GM21381 (cell line): ENCODE measurements at regions not wholly inside any gene's neighbourhood (a gene's known extent, or its start where the extent isn't known, plus 50 kb on each side); places are given as distances from the start of the nearest gene placed in this dataset.
"Not testable (repeated sequence)": the region's sequence is repeated elsewhere in the genome, so short reads cannot be mapped to it uniquely, and the experiment has no call there.

Source experiments
- ATAC-seq: cut with Tn5 transposase; IDR thresholded peaks from one replicate; pipeline ENCODE4 v1.9.1; 2021; ENCODE audit warnings: mild to moderate bottlenecking, moderate library complexity; ENCODE audit not compliant: unreplicated experiment

- ATAC-seq = no peak
Measured at GRCh38 chr1:96520579-96520947, 201.0 kb upstream of the PTBP2 start.

- no peak for ATAC-seq
Measured at GRCh38 chr1:96521010-96521409, 200.6 kb upstream of the PTBP2 start.

DNA sequence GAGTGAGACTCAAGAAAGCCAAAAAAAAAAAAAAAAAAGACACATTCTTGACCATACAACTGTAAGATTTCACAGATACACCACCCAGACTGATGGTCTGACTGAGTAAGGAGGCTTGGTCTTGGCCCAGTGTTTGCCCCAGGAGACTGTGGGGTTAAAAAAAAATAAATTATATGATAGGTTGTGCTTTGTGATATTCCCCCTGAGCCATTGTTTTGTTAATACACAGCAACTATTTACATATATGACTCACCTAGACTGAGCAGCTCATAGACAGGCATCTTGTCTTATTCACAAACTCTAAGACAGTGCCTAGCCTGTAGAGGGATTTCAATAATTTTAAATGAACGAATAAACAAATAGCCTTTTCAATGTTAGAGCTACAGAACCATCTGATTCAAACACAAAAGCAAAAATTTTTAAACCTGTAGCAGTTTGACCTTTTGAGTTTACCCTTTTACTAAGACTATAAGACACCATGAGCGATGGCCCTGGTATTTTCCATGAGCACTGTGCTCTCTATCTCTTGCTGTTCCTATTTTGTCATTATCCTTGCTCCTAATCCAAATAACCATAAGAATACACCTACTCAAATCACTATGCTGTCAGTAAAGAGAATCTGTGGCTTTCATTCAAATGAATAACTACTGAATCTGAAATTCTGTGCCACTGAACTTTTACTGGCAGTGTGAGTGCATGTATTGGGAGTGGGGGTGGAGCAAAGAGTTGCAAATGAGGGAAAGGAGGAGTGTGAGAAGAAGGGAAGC is 199.4 kb upstream of the PTBP2 start:
- ATAC-seq = no peak

DNA sequence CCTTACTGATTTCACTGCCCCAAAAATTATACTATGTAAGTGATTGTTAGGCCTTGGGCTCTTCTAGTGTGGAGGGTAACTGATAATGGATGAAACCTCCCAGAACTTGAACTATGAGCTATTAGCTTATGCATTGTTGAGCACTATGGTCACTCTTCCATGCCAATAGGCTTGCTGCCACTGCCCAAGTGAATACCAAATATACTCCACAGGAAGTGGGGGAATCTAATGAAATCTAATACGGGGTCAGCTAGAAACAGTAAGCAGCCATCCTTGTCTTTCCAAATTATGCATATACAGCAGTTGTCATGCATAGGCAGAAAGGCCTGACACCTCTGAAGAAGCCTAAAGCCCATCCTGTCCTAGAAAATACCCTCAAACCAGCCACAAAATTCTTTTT is 198.7 kb upstream of the PTBP2 start:
- ATAC-seq = no peak

GRCh38 chr1:96524100-96524499 is 197.5 kb upstream of the PTBP2 start:
- ATAC-seq = no peak

GRCh38 chr1:96525657-96526557 is 195.7 kb upstream of the PTBP2 start:
- ATAC-seq = no peak

DNA sequence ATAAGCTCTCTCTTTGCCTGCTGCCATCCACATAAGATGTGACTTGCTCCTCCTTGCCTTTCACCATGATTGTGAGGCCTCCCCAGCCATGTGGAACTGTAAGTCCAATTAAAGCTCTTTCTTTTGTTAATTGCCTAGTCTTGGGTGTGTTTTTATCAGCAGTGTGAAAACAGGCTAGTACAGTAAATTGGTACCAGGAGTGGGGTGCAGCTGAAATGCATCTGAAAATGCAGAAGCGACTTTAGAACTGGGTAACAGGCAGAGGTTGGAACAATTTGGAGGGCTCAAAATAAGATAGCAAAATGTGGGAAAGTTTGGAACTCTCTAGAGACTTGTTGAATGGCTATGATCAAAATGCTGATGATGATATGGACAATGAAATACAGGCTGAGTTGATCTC is 192.9 kb upstream of the PTBP2 start:
- not testable (repeated sequence) for ATAC-seq

- ATAC-seq = no peak
Measured at GRCh38 chr1:96533820-96534219, 187.8 kb upstream of the PTBP2 start.

- ATAC-seq = no peak
Measured at GRCh38 chr1:96536581-96536980, 185.0 kb upstream of the PTBP2 start.

- no peak for ATAC-seq
Measured at GRCh38 chr1:96538111-96538641, 183.4 kb upstream of the PTBP2 start.

GRCh38 chr1:96538883-96539282 is 182.7 kb upstream of the PTBP2 start:
- ATAC-seq = no peak

- ATAC-seq = no peak
Measured at GRCh38 chr1:96541491-96541890, 180.1 kb upstream of the PTBP2 start.

DNA sequence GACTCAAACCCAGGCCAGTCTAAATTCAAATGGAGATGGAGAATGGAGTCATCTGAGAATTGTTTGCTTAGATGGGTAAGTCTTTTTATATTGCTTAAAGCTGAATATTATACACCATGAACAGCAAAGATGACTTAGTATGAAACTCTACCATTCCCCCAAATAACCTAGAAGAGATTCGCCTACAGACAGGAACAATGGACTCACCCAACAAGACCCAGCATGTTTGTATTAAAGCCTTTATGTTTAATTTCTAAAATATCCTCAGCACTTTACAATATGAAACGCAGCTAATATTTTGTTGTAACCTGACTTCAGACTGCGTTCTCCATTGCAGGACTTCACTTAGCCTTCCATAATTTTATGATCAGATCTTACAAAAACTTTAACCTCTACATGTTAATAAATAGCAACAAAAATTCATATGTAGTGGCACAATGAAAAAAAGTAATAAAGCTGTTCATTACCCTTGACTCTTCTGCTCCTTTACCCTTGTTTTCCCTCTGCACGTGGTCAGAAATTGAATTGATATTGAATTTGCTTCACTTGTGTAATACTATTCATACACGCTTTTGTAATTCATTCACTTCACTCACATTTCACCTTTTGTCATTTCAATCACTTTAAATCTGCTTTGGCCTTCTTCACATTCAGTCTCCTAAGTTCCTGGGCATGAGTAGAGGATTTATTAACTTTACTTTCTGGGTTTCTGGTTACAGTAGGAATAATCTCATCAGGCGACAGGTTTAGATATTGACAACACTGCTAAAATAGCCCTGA is 177.3 kb upstream of the PTBP2 start:
- ATAC-seq = no peak

DNA sequence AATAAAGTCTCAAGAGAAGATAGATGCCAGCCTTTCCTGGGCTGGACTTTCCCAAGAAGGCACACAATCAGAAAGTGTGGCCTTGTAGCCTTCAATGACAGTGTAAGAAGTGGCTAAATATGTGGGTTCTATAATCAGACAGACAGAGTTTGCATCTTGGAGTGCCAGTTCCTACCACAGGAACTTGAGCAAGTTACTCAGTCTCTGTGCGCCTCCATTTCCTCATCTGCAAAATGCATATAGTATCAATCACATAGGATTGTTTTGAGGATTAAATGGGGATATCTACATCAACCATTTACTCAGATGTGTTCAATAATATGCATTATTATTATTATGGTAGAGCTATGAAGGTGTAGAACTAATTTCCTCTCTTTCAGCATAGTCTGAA is 176.8 kb upstream of the PTBP2 start:
- ATAC-seq = no peak

DNA sequence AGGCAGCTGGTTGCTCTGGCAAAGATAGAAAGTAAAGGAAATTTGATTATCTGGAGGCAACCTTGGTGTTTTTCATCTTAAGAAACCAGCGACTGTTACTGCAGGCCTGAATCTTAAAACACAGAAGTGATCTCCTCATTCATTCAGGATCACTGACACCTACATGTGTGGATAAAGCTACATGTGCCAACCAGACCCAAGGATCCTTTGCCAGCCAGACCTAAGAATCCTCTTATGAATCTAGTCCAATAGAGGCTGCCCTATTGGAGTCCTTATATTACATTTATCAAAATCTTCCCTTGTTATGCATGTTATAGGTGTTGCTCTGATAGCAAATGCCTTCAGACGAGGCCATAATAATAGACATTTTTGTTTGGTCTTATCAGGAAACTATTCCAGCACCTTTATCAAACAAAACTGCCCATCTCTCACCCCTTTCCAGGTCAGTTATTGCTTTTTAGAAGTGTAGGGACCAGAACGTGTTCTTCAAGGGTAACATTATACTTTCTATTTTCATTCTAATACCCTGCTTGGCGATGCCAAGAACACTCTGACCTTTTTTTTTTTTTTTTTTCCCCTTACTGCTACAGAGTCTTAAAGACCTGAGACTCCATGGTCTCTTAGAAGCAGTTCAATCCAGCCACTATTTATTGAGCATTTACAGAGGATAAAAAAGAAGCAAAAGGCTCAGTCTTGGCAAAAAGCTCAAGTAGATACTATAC is 175.5 kb upstream of the PTBP2 start:
- no peak for ATAC-seq

- ATAC-seq = no peak
Measured at GRCh38 chr1:96550061-96550460, 171.5 kb upstream of the PTBP2 start.

- no peak for ATAC-seq
Measured at GRCh38 chr1:96552451-96552850, 169.1 kb upstream of the PTBP2 start.

GRCh38 chr1:96553811-96554210 is 167.8 kb upstream of the PTBP2 start:
- no peak for ATAC-seq

DNA sequence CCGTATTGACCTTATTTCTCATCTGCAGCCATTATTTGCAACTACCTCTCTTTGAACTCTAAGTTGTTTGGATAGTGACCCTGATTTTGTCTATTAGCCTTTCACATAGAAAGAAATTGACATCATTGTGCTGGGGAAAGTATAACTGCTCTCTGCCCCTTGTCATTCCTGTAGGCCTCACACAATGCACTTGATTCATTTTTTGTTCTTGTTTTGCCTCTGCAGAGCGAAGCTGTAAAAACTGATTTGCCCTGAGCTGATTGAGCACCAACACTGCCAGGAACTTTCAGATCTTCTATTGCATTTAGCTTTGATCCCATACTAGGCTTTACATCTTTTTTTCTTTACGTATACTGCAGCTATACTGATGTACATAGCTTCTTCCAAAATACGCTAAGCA is 167.2 kb upstream of the PTBP2 start:
- ATAC-seq = no peak

DNA sequence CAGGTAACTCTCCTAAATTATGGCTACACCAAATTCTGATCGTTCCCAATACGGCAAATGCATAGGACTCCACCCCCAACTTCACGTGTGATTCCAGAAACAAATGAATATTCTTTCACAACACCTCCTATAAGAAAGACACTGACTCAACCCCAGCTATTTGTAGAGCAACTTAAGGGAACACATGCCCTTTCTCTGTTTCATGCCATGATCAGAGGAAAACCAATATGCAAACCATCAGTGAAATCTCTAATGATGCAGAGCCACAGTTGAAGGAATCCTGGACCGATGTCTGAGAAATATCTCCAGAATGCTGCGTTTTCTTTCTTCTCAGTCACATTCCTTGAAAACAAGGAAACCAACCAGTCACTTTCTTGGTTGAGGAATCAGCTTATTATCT is 164.2 kb upstream of the PTBP2 start:
- no peak for ATAC-seq

DNA sequence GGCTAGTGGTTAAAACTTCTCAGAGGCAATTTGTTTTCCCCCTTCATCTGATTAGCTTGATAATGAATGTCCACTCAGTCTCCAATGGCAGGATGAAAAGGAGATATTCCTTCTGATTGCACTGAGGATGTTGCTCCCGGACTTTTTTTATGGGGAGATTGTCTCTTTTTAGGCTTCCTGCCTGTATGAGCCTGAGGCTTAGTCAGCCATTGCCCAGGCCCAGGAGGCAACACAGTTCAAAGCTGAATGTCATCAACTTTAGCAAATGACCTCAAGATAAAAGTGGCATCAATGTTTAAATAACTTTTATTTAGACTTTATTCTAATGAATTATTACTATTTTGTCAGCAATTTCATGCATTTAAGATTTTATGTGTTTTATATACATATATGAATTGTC is 162.9 kb upstream of the PTBP2 start:
- no peak for ATAC-seq
